ENCODE measurements at regions not wholly inside any gene's neighbourhood (a gene's known extent, or its start where the extent isn't known, plus 50 kb on each side); places are given as distances from the start of the nearest gene placed in this dataset.
"Not testable (repeated sequence)": the region's sequence is repeated elsewhere in the genome, so short reads cannot be mapped to it uniquely, and the experiment has no call there.

- DNase-seq (ENCODE audit: low read depth) = no peak
Observed at GRCh38 chr10:81444242-81444929, 430.6 kb upstream of the NRG3 start.

- no peak for DNase-seq (ENCODE audit: low read depth)
Observed at GRCh38 chr10:81450651-81451050, 424.3 kb upstream of the NRG3 start.

GRCh38 chr10:81472927-81473470, 402.0 kb upstream of the NRG3 start:
- DNase-seq (ENCODE audit: low read depth) = no peak

- no peak for DNase-seq (ENCODE audit: low read depth)
Observed at GRCh38 chr10:81473755-81474154, 401.2 kb upstream of the NRG3 start.

GRCh38 chr10:81479316-81479715, 395.7 kb upstream of the NRG3 start:
- DNase-seq (ENCODE audit: low read depth) = no peak

GRCh38 chr10:81496626-81497025, 378.4 kb upstream of the NRG3 start:
- no peak for DNase-seq (ENCODE audit: low read depth)

- DNase-seq (ENCODE audit: low read depth) = no peak
Observed at GRCh38 chr10:81498011-81498551, 376.9 kb upstream of the NRG3 start.

GRCh38 chr10:81502677-81503359, 372.2 kb upstream of the NRG3 start:
- DNase-seq (ENCODE audit: low read depth) = no peak

- not testable (repeated sequence) for DNase-seq (ENCODE audit: low read depth)
Observed at GRCh38 chr10:81505777-81506176, 369.2 kb upstream of the NRG3 start.

- no peak for DNase-seq (ENCODE audit: low read depth)
Observed at GRCh38 chr10:81514811-81515210, 360.2 kb upstream of the NRG3 start.

- no peak for DNase-seq (ENCODE audit: low read depth)
Observed at GRCh38 chr10:81520688-81521087, 354.3 kb upstream of the NRG3 start.

- DNase-seq (ENCODE audit: low read depth) = no peak
Observed at GRCh38 chr10:81524467-81524866, 350.5 kb upstream of the NRG3 start.

- no peak for DNase-seq (ENCODE audit: low read depth)
Observed at GRCh38 chr10:81532403-81532802, 342.6 kb upstream of the NRG3 start.

- no peak for DNase-seq (ENCODE audit: low read depth)
Observed at GRCh38 chr10:81534991-81535390, 340.0 kb upstream of the NRG3 start.

GRCh38 chr10:81541517-81541916, 333.5 kb upstream of the NRG3 start:
- no peak for DNase-seq (ENCODE audit: low read depth)

- no peak for DNase-seq (ENCODE audit: low read depth)
Observed at GRCh38 chr10:81546243-81546642, 328.8 kb upstream of the NRG3 start.

GRCh38 chr10:81548160-81548559, 326.8 kb upstream of the NRG3 start:
- DNase-seq (ENCODE audit: low read depth) = no peak

- no peak for DNase-seq (ENCODE audit: low read depth)
Observed at GRCh38 chr10:81564143-81564542, 310.9 kb upstream of the NRG3 start.

GRCh38 chr10:81569488-81569887, 305.5 kb upstream of the NRG3 start:
- DNase-seq (ENCODE audit: low read depth) = no peak

- no peak for DNase-seq (ENCODE audit: low read depth)
Observed at GRCh38 chr10:81570349-81570748, 304.6 kb upstream of the NRG3 start.

- DNase-seq (ENCODE audit: low read depth) = no peak
Observed at GRCh38 chr10:81570878-81571794, 303.9 kb upstream of the NRG3 start.

GRCh38 chr10:81575036-81575435, 300.0 kb upstream of the NRG3 start:
- no peak for DNase-seq (ENCODE audit: low read depth)

All from stromal cell of bone marrow (primary cell).